Ovary (tissue), 7 donors: ENCODE measurements at regions not wholly inside any gene's neighbourhood (a gene's known extent, or its start where the extent isn't known, plus 50 kb on each side); places are given as distances from the start of the nearest gene placed in this dataset.
A peak's percentile ranks its signal among the peaks of the same experiment; 100 is the strongest.

Source experiments
- DNase-seq, 5 donors: peaks; one replicate each; pipeline ENCODE4 v3.0.0-alpha.2; 2019 to 2020
- H3K27ac ChIP-seq, 2 donors: fragments of 200-600 bp; one replicate each; pipeline versions ENCODE4 v1.5.1 to v1.8.0; 2019 to 2022
- H3K27me3 ChIP-seq: fragments of 200-600 bp; one replicate; pipeline ENCODE4 v1.8.0; 2022
- H3K36me3 ChIP-seq: fragments of 200-600 bp; sonication (generic); one replicate; pipeline ENCODE4 v1.5.1; 2019
- H3K4me1 ChIP-seq: one replicate; pipeline ENCODE4 v1.8.1; 2013; ENCODE audit warnings: mild to moderate bottlenecking, moderate library complexity; ENCODE audit not compliant: insufficient read depth
- H3K4me3 ChIP-seq: fragments of 200-600 bp; sonication (generic); one replicate; pipeline ENCODE4 v1.5.1; 2017
- H3K9me3 ChIP-seq, 2 donors: fragments of 200-600 bp in 1 of 2; sonication (generic) in 1 of 2; one replicate each; pipeline versions ENCODE4 v1.5.1 to v1.8.1; 2013 to 2019; ENCODE audit warnings: mild to moderate bottlenecking in 1 of 2, moderate library complexity in 1 of 2
- EP300 ChIP-seq: sonication (generic); formaldehyde crosslinking; IDR thresholded peaks from one replicate; pipeline ENCODE4 v1.6.1; 2017; ENCODE audit warnings: antibody characterized with exemption
- POLR2A ChIP-seq: fragments of 450-650 bp; IDR thresholded peaks from one replicate; pipeline ENCODE4 v1.6.1; 2017; ENCODE audit warnings: antibody characterized with exemption, mild to moderate bottlenecking, moderate library complexity
- WGBS, 3 donors: extraction: QIAGEN DNeasy Blood & Tissue Kit in 1 of 3; methylation state at CpG; one replicate each; pipeline versions ENCODE4 v1.1.5 to v1.1.7; 2013 to 2017; 5-methylcytosine and 5-hydroxymethylcytosine counted together
- intact Hi-C, 4 donors: fragments of 100-400 bp; cut with DNase I; formaldehyde crosslinking; loops; one replicate each; pipeline versions ENCODE4 v1.11.0 to v1.15.1; 2022 to 2023
- TF ChIP-seq, protein P1 (sequence below), 3 donors: fragments of 450-650 bp in 2 of 3; fragments of 200-600 bp in 1 of 3; IDR thresholded peaks; one replicate each; pipeline versions ENCODE4 v1.5.1 to v1.8.0; 2016 to 2022; ENCODE audit warnings: antibody characterized with exemption in 3 of 3, mild to moderate bottlenecking in 1 of 3
- donor health status: DM: no; HTN: no; CAD: no; lungs with moderate emphysema.
- donor health status: DM: no; HTN: no; CAD: no.
- donor health status: Bipolar disorder and iron deficiency.
- donor health status: DM: no; HTN: no; CAD: no.
- donor health status: DM: yes; HTN: yes; CAD: no.

- H3K9me3 ChIP-seq = no peaks in the 10 kb centered on the region
- WGBS, 3 donors = 22 to 24% (median 22%) methylated on average over 15 of the region's 15 CpGs
- intact Hi-C loops = loop anchor here (2.0 to 10.0 kb wide), 5 partner anchors 145 to 349 kb away; no protein-coding TSS in a partner anchor
Measured at GRCh38 chr6:110039981-110040383, 61.9 kb downstream of the GPR6 start.

DNA sequence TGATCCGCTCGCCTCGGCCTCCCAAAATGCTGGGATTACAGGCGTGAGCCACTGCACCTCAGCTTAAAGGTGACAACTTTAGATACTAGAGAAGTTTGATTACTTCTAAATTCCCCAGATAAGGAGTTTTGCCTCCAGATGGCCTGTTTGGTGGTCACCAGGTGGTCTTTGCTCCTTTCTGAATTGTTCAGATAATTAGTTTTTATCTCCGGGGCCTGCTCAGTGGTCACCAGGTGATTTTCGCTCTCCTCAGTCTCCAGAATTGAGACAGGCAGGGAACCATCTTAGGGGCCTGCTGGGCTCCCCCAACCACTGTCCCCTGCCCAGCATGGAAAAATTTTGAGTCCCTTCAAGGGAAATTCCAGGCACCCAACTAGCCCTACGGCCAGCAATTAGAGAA is 62.6 kb downstream of the GPR6 start:
- DNase-seq = no peak
- no peaks in the 10 kb centered on the region for H3K27me3 ChIP-seq
- TF ChIP-seq, protein P1, sequence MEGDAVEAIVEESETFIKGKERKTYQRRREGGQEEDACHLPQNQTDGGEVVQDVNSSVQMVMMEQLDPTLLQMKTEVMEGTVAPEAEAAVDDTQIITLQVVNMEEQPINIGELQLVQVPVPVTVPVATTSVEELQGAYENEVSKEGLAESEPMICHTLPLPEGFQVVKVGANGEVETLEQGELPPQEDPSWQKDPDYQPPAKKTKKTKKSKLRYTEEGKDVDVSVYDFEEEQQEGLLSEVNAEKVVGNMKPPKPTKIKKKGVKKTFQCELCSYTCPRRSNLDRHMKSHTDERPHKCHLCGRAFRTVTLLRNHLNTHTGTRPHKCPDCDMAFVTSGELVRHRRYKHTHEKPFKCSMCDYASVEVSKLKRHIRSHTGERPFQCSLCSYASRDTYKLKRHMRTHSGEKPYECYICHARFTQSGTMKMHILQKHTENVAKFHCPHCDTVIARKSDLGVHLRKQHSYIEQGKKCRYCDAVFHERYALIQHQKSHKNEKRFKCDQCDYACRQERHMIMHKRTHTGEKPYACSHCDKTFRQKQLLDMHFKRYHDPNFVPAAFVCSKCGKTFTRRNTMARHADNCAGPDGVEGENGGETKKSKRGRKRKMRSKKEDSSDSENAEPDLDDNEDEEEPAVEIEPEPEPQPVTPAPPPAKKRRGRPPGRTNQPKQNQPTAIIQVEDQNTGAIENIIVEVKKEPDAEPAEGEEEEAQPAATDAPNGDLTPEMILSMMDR (IDR thresholded peaks at IDR 0.05) = no peak
- TF ChIP-seq POLR2A (no peak), EP300 (no peak)
- H3K4me3 ChIP-seq = no peak overlapping the region
- intact Hi-C loops = loop anchor here in 2 of 4 donors (2.0 kb wide), 2 partner anchors 336 to 348 kb away; no protein-coding TSS in a partner anchor
- H3K27ac ChIP-seq = no peak overlapping the region
- no peaks in the 10 kb centered on the region for H3K4me1 ChIP-seq
- 78 to 80% (median 78%) methylated on average over 7 of the region's 7 CpGs for WGBS, 3 donors
- no peaks in the 10 kb centered on the region for H3K36me3 ChIP-seq
- no peaks in the 10 kb centered on the region for H3K9me3 ChIP-seq

More at GRCh38 chr6:110039981-110040383, 61.9 kb downstream of the GPR6 start:
- Histone ChIP-seq H3K36me3 (no peaks in the 10 kb centered on the region), H3K27me3 (no peaks in the 10 kb centered on the region), H3K4me1 (no peaks in the 10 kb centered on the region), H3K27ac (peak overlapping the region in 1 of 2 donors; percentile 9), H3K4me3 (peak overlapping the region; percentile 7)
- peak in 4 of 5 donors; percentile 23 to 40 (median 28) for DNase-seq
- TF ChIP-seq POLR2A = no peak
- TF ChIP-seq, protein P1 (IDR thresholded peaks at IDR 0.05) = peak in 1 of 3 donors; percentile 9
- TF ChIP-seq EP300 = no peak

GRCh38 chr6:110041126-110041525 is 63.0 kb downstream of the GPR6 start:
- H3K27me3 ChIP-seq = no peaks in the 10 kb centered on the region
- no peak for TF ChIP-seq EP300
- TF ChIP-seq, protein P1 (IDR thresholded peaks at IDR 0.05) = no peak
- TF ChIP-seq POLR2A = no peak
- no peaks in the 10 kb centered on the region for H3K36me3 ChIP-seq
- intact Hi-C loops = loop anchor here in 2 of 4 donors (2.0 kb wide), 2 partner anchors 336 to 348 kb away; no protein-coding TSS in a partner anchor
- no peak for DNase-seq
- no peak overlapping the region for H3K4me3 ChIP-seq
- H3K9me3 ChIP-seq = no peaks in the 10 kb centered on the region
- 35 to 40% (median 40%) methylated on average over 2 of the region's 2 CpGs for WGBS, 3 donors
- no peaks in the 10 kb centered on the region for H3K4me1 ChIP-seq
- no peak overlapping the region for H3K27ac ChIP-seq

DNA sequence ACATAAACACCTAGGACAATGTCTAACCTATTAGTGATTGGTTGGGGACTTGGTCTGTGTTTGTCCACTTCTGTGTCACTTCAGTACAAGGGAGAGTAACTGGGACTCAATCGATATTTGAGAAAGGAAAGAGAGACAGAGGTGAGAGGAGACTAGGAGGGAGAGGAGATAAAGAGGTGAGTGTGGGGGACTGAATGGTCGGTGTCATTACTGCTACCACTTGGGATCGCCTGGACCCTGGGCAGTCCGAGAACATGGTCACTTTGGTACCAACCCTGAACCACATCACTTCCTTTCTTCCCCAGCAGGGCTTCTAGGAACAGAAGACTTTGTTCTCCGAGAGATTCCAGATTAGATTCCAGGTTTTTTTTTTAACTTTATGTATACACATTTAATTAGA is 63.7 kb downstream of the GPR6 start:
- H3K9me3 ChIP-seq = no peaks in the 10 kb centered on the region
- intact Hi-C loops = loop anchor here in 2 of 4 donors (2.0 kb wide), 2 partner anchors 337 to 347 kb away; no protein-coding TSS in a partner anchor
- no peaks in the 10 kb centered on the region for H3K36me3 ChIP-seq
- no peak overlapping the region for H3K27ac ChIP-seq
- no peak overlapping the region for H3K4me3 ChIP-seq
- no peaks in the 10 kb centered on the region for H3K27me3 ChIP-seq
- 83 to 87% (median 84%) methylated on average over 5 of the region's 5 CpGs for WGBS, 3 donors
- DNase-seq = no peak
- no peaks in the 10 kb centered on the region for H3K4me1 ChIP-seq
- TF ChIP-seq, protein P1 (IDR thresholded peaks at IDR 0.05) = no peak
- TF ChIP-seq EP300 (no peak), POLR2A (no peak)
